ENCODE measurements at regions not wholly inside any gene's neighbourhood (a gene's known extent, or its start where the extent isn't known, plus 50 kb on each side); places are given as distances from the start of the nearest gene placed in this dataset.

DNA sequence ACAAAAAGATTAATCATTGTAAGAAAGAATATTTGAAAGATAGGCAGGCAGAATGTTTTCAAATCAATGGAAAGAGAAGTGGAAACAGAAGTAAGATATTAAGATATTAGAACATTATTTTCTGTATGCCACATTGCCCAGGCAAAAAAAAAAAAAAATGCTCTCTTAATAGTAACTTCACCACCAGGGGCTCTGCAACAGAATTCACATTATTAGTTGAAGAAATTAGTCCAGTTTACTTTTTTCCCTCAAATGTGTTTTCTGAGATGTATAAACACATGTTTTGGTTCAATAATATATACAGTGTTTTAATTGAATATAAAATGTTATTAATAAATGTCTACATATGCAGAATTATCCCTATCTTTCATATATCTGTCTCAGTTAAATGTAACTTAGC, 78.0 kb upstream of the ADAD1 start:
- Histone ChIP-seq H3K56ac (ENCODE audit: extremely low read depth, insufficient read depth, low read length) (no peak overlapping the region), H3K4me2 (ENCODE audit: low read depth, low read length) (no peak overlapping the region), H3K27ac (ENCODE audit: insufficient read depth, low read length) (no peak overlapping the region), H2BK15ac (ENCODE audit: low read depth, low read length) (no peak overlapping the region), H3K4me1 (ENCODE audit: control insufficient read depth, insufficient read depth, low read length) (no peaks in the 10 kb centered on the region), H4K20me1 (ENCODE audit: insufficient read depth, low read length) (no peaks in the 10 kb centered on the region), H3K18ac (ENCODE audit: low read depth, low read length) (no peak overlapping the region), H3K4ac (ENCODE audit: low read depth, low read length) (no peak overlapping the region), H3K9me3 (ENCODE audit: control insufficient read depth, insufficient read depth, low read length) (no peaks in the 10 kb centered on the region), H4K91ac (ENCODE audit: insufficient read depth, low read depth, low read length) (no peak overlapping the region), H2BK20ac (ENCODE audit: low read depth, low read length) (no peak overlapping the region), H3K36me3 (ENCODE audit: control insufficient read depth, insufficient read depth, low read length) (peaks cover 9% of the 10 kb centered on the region), H2AK9ac (replicated peaks; ENCODE audit: low read depth, low read length, poor library complexity) (no peak overlapping the region), H4K8ac (ENCODE audit: low read depth in 2 of 2, low read length in 2 of 2) (no peak overlapping the region), H2BK5ac (ENCODE audit: low read depth, low read length, poor library complexity, severe bottlenecking) (no peak overlapping the region), H2BK120ac (ENCODE audit: low read depth, low read length) (no peak overlapping the region), H3K9me1 (ENCODE audit: insufficient read depth, low read length) (no peaks in the 10 kb centered on the region), H3K14ac (replicated peaks; ENCODE audit: low read depth, low read length) (no peak overlapping the region), H2AFZ (replicated peaks; ENCODE audit: low read length, poor library complexity) (no peak overlapping the region), H3K23ac (ENCODE audit: low read depth, low read length) (no peak overlapping the region), H3K79me1 (ENCODE audit: low read depth in 1 of 2, low read length in 2 of 2) (no peaks in the 10 kb centered on the region), H4K5ac (ENCODE audit: low read depth, low read length) (no peak overlapping the region), H3K9ac (ENCODE audit: low read depth, low read length) (no peak overlapping the region), H3K4me3 (ENCODE audit: insufficient read depth, low read depth, low read length) (no peak overlapping the region), H2AK5ac (ENCODE audit: low read depth, low read length) (no peak overlapping the region), H3K27me3 (ENCODE audit: control insufficient read depth, insufficient read depth, low read length) (no peaks in the 10 kb centered on the region)
- ChIA-PET CTCF (interaction anchor here (0.6 to 1.3 kb wide), 2 partner anchors 14 to 44 kb away, joined by 3 read pairs; no protein-coding TSS in a partner anchor), POLR2A (ENCODE audit: unreplicated experiment) (no interaction called here)
- no peak for TF ChIP-seq CHD1 (IDR thresholded peaks at IDR 0.05; ENCODE audit: low read depth, low read length)
- no peak for TF ChIP-seq USF2 (IDR thresholded peaks at IDR 0.05; ENCODE audit: low read depth, low read length)
- TF ChIP-seq RCOR1 (IDR thresholded peaks at IDR 0.05; ENCODE audit: insufficient replicate concordance, low read length), result no peak
- TF ChIP-seq, protein P1, sequence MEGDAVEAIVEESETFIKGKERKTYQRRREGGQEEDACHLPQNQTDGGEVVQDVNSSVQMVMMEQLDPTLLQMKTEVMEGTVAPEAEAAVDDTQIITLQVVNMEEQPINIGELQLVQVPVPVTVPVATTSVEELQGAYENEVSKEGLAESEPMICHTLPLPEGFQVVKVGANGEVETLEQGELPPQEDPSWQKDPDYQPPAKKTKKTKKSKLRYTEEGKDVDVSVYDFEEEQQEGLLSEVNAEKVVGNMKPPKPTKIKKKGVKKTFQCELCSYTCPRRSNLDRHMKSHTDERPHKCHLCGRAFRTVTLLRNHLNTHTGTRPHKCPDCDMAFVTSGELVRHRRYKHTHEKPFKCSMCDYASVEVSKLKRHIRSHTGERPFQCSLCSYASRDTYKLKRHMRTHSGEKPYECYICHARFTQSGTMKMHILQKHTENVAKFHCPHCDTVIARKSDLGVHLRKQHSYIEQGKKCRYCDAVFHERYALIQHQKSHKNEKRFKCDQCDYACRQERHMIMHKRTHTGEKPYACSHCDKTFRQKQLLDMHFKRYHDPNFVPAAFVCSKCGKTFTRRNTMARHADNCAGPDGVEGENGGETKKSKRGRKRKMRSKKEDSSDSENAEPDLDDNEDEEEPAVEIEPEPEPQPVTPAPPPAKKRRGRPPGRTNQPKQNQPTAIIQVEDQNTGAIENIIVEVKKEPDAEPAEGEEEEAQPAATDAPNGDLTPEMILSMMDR (conservative IDR thresholded peaks at IDR 0.05; ENCODE audit: low read depth, low read length), result 0 out of 2 replicates have a peak, but pooled peaks have one; percentile 18
- no peak for TF ChIP-seq RFX5 (IDR thresholded peaks at IDR 0.05; ENCODE audit: low read depth, low read length)
- in situ Hi-C loops (cut with MboI; ENCODE audit: low sequenced_read_pairs) (loop anchor here (25.0 kb wide), 1 partner anchor 612 kb away; the partner anchor contains the start of gene NUDT6), dilution Hi-C loops (cut with HindIII; ENCODE audit: low sequenced_read_pairs, unreplicated experiment) (no loop called here), intact Hi-C loops (cut with micrococcal nuclease) (no loop called here)
- DNase-seq (no peak), ATAC-seq (ENCODE audit: low read depth) (no peak)
- BruUV-seq (replicated peaks), result no TSS peak
